GM12878 (cell line): ENCODE measurements at regions not wholly inside any gene's neighbourhood (a gene's known extent, or its start where the extent isn't known, plus 50 kb on each side); places are given as distances from the start of the nearest gene placed in this dataset.

Experiments
- ATAC-seq: fragments of 200-7000 bp; cut with Tn5 transposase; 3 replicates; pipeline ENCODE4 v1.9.1; 2020; ENCODE audit warnings: mild to moderate bottlenecking, moderate library complexity
- BruUV-seq: library from RNA; stranded (reverse); fragments of 400-500 nt; replicated peaks from 2 replicates; lab custom pipeline; 2021; lab: Mats Ljungman, UMichigan
- CTCF ChIA-PET: fragments of 300-600 bp; sonication (Branson Sonifier 250); formaldehyde crosslinking; extraction: SDS; loops from one replicate; lab custom pipeline; 2021; ENCODE audit warnings: inconsistent platforms; lab: Yijun Ruan, JAX
- POLR2A ChIA-PET: fragments of 350-600 bp; formaldehyde crosslinking; extraction: SDS; loops from one replicate; lab custom pipeline; 2021; ENCODE audit warnings: inconsistent platforms; lab: Charles Lee
- RAD21 ChIA-PET: fragments of 300-600 bp; sonication (Branson Sonifier 250); formaldehyde crosslinking; loops from one replicate; lab custom pipeline; 2023; ENCODE audit warnings: antibody characterized with exemption; ENCODE audit not compliant: unreplicated experiment; lab: Charles Lee
- SMC1A ChIA-PET: fragments of 300-600 bp; sonication (Branson Sonifier 250); formaldehyde crosslinking; loops from one replicate; lab custom pipeline; 2023; ENCODE audit not compliant: unreplicated experiment, uncharacterized antibody; lab: Charles Lee
- DNase-seq: peaks from one replicate; pipeline ENCODE4 v3.0.0-alpha.2; 2011; ENCODE audit warnings: low read depth, low spot score
- FAIRE-seq: peaks from 3 replicates; lab custom pipeline; 2011; peaks lifted over from hg19 to GRCh38; lab: Jason Lieb, UNC
- H2AFZ ChIP-seq: 2 replicates; pipeline ENCODE4 v1.6.0; 2011; ENCODE audit warnings: low read depth, low read length, control low read depth; ENCODE audit not compliant: control insufficient read depth
- H3K27ac ChIP-seq: 2 replicates; pipeline ENCODE4 v1.5.1; 2011; ENCODE audit warnings: control low read depth; ENCODE audit not compliant: control insufficient read depth, insufficient read depth
- H3K27me3 ChIP-seq, 2 experiments: replicated peaks in 1 of 2; 2 replicates each; pipeline versions ENCODE4 v1.6.0 to v1.6.1; 2011; ENCODE audit warnings: low read length in 1 of 2; ENCODE audit not compliant: control insufficient read depth in 2 of 2, insufficient read depth in 2 of 2
- H3K36me3 ChIP-seq, 2 experiments: 2 replicates each; pipeline ENCODE4 v1.5.1; 2011; ENCODE audit warnings: low read length in 1 of 2; ENCODE audit not compliant: control insufficient read depth in 2 of 2, insufficient read depth in 2 of 2
- H3K4me1 ChIP-seq: 2 replicates; pipeline ENCODE4 v1.6.1; 2011; ENCODE audit warnings: mild to moderate bottlenecking, low read length, moderate library complexity, mixed read lengths; ENCODE audit not compliant: control insufficient read depth, insufficient read depth
- H3K4me2 ChIP-seq: 2 replicates; pipeline ENCODE4 v1.6.0; 2011; ENCODE audit warnings: control low read depth; ENCODE audit not compliant: control insufficient read depth, insufficient read depth
- H3K4me3 ChIP-seq: fragments of 200-600 bp; sonication (generic); 2 replicates; pipeline ENCODE4 v1.5.1; 2016
- H3K79me2 ChIP-seq: 2 replicates; pipeline ENCODE4 v1.6.0; 2011; ENCODE audit warnings: low read length; ENCODE audit not compliant: control insufficient read depth, insufficient read depth
- H3K9ac ChIP-seq: 2 replicates; pipeline ENCODE4 v1.8.0; 2011; ENCODE audit warnings: low read length, control low read depth, mixed read lengths; ENCODE audit not compliant: control insufficient read depth, insufficient read depth
- H3K9me3 ChIP-seq: replicated peaks from 3 replicates; pipeline ENCODE4 v1.5.1; 2011; ENCODE audit warnings: mild to moderate bottlenecking, low read length; ENCODE audit not compliant: control insufficient read depth, insufficient read depth
- H4K20me1 ChIP-seq: 2 replicates; pipeline ENCODE4 v1.6.0; 2011; ENCODE audit not compliant: control insufficient read depth, insufficient read depth
- BHLHE40 ChIP-seq, 2 experiments: fragments of 450-650 bp in 1 of 2; IDR thresholded peaks; 2 replicates each; pipeline ENCODE4 v1.6.1; 2011 to 2017; ENCODE audit warnings: low read depth in 2 of 2, borderline replicate concordance in 1 of 2, improper control_type of control experiment in 1 of 2, low read length in 1 of 2, mild to moderate bottlenecking in 1 of 2
- CBX3 ChIP-seq: fragments of 200-600 bp; sonication (generic); IDR thresholded peaks from 2 replicates; pipeline ENCODE4 v1.6.1; 2016; ENCODE audit warnings: low read depth, borderline replicate concordance
- CREM ChIP-seq: IDR thresholded peaks from 2 replicates; pipeline ENCODE4 v1.6.1; 2014; ENCODE audit warnings: antibody characterized with exemption, low read depth
- GATAD2B ChIP-seq: fragments of 450-650 bp; conservative IDR thresholded peaks from 2 replicates; pipeline ENCODE4 v1.6.1; 2017; ENCODE audit warnings: low read depth, mild to moderate bottlenecking, moderate library complexity
- HCFC1 ChIP-seq: fragments of 150-350 bp; IDR thresholded peaks from 2 replicates; pipeline ENCODE4 v1.6.1; 2014; ENCODE audit warnings: low read length
- IKZF1 ChIP-seq: fragments of 450-650 bp; conservative IDR thresholded peaks from 2 replicates; pipeline ENCODE4 v1.6.1; 2017; ENCODE audit warnings: antibody characterized with exemption, mild to moderate bottlenecking
- KDM1A ChIP-seq: fragments of 200-600 bp; sonication (generic); IDR thresholded peaks from 2 replicates; pipeline ENCODE4 v1.6.1; 2016; ENCODE audit warnings: borderline replicate concordance
- KLF5 ChIP-seq: fragments of 450-650 bp; IDR thresholded peaks from 2 replicates; pipeline ENCODE4 v1.6.1; 2014; ENCODE audit warnings: mild to moderate bottlenecking; ENCODE audit not compliant: partially characterized antibody
- LARP7 ChIP-seq: fragments of 450-650 bp; IDR thresholded peaks from 2 replicates; pipeline ENCODE4 v1.6.1; 2017; ENCODE audit warnings: mild to moderate bottlenecking
- MEF2A ChIP-seq: IDR thresholded peaks from 2 replicates; pipeline ENCODE4 v1.6.1; 2011; ENCODE audit warnings: low read depth, mild to moderate bottlenecking, low read length, moderate library complexity; ENCODE audit not compliant: insufficient read depth
- MXI1 ChIP-seq: fragments of 150-350 bp; IDR thresholded peaks from 2 replicates; pipeline ENCODE4 v1.6.1; 2011; ENCODE audit warnings: low read depth, mild to moderate bottlenecking, inconsistent platforms, low read length, improper control_type of control experiment
- NFIC ChIP-seq: IDR thresholded peaks from 2 replicates; pipeline ENCODE4 v1.6.1; 2012; ENCODE audit warnings: low read depth, mild to moderate bottlenecking, inconsistent platforms, low read length, moderate library complexity
- NFYA ChIP-seq: IDR thresholded peaks from 2 replicates; pipeline ENCODE4 v1.6.1; 2011; ENCODE audit warnings: low read depth, mild to moderate bottlenecking, low read length, improper control_type of control experiment, borderline replicate concordance
- RBBP5 ChIP-seq: fragments of 200-600 bp; sonication (generic); conservative IDR thresholded peaks from 2 replicates; pipeline ENCODE4 v1.6.1; 2016
- RUNX3 ChIP-seq: IDR thresholded peaks from 2 replicates; pipeline ENCODE4 v1.6.1; 2012; ENCODE audit warnings: low read length, inconsistent platforms
- SMAD5 ChIP-seq: IDR thresholded peaks from 2 replicates; pipeline ENCODE4 v1.6.1; 2016; ENCODE audit warnings: antibody characterized with exemption, low read depth
- TCF12 ChIP-seq: IDR thresholded peaks from 2 replicates; pipeline ENCODE4 v1.6.1; 2011; ENCODE audit warnings: low read depth, mild to moderate bottlenecking, low read length
- ZNF274 ChIP-seq: IDR thresholded peaks from one replicate; pipeline ENCODE4 v1.8.0; 2011; ENCODE audit not compliant: insufficient read length, insufficient read depth
- ZZZ3 ChIP-seq: IDR thresholded peaks from 2 replicates; pipeline ENCODE4 v1.6.1; 2011; ENCODE audit warnings: low read depth; ENCODE audit not compliant: control insufficient read depth, insufficient read length
- WGBS: methylation state at CpG from one replicate; pipeline ENCODE4 v1.1.6; 2016; ENCODE audit warnings: low lambda C conversion rate; ENCODE audit not compliant: insufficient replicate concordance, insufficient coverage; ENCODE audit errors: missing lambda C conversion rate; 5-methylcytosine and 5-hydroxymethylcytosine counted together
- in situ Hi-C: fragments of 300-500 bp; cut with MboI; formaldehyde crosslinking; loops from 9 replicates; pipeline ENCODE4 v1.14.3; 2018; ENCODE audit warnings: mixed read lengths
- intact Hi-C: fragments of 100-400 bp; cut with micrococcal nuclease; formaldehyde crosslinking; loops from one replicate; pipeline ENCODE4 v1.14.2; 2022; ENCODE audit not compliant: unreplicated experiment
- TF ChIP-seq, protein P1 (sequence below): fragments of 450-650 bp; IDR thresholded peaks from 2 replicates; pipeline ENCODE4 v1.6.1; 2016; ENCODE audit warnings: mild to moderate bottlenecking
- TF ChIP-seq, protein P2 (sequence below): fragments of 450-650 bp; IDR thresholded peaks from 2 replicates; pipeline ENCODE4 v1.6.1; 2018; ENCODE audit warnings: borderline replicate concordance, mild to moderate bottlenecking; ENCODE audit not compliant: partially characterized antibody

- TF ChIP-seq, protein P1, sequence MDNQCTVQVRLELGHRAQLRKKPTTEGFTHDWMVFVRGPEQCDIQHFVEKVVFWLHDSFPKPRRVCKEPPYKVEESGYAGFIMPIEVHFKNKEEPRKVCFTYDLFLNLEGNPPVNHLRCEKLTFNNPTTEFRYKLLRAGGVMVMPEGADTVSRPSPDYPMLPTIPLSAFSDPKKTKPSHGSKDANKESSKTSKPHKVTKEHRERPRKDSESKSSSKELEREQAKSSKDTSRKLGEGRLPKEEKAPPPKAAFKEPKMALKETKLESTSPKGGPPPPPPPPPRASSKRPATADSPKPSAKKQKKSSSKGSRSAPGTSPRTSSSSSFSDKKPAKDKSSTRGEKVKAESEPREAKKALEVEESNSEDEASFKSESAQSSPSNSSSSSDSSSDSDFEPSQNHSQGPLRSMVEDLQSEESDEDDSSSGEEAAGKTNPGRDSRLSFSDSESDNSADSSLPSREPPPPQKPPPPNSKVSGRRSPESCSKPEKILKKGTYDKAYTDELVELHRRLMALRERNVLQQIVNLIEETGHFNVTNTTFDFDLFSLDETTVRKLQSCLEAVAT: no peak
- no peak for TF ChIP-seq MEF2A
- TF ChIP-seq GATAD2B: no peak
- no peak for TF ChIP-seq HCFC1
- TF ChIP-seq RUNX3: no peak
- TF ChIP-seq SMAD5: no peak
- no peak for TF ChIP-seq RBBP5
- no peak for TF ChIP-seq CBX3
- no peak for TF ChIP-seq BHLHE40 (IDR thresholded peaks at IDR 0.05; ENCODE audit: borderline replicate concordance in 1 of 2, low read depth in 2 of 2, low read length in 1 of 2)
- TF ChIP-seq KLF5: no peak
- no peak for TF ChIP-seq TCF12
Observed at GRCh38 chr21:27691516-27691915, 724.6 kb upstream of the ADAMTS5 start (continued).

GRCh38 chr21:27691006-27691405 lies 724.1 kb upstream of the ADAMTS5 start:
- no peak for FAIRE-seq
- in situ Hi-C loops: no loop called here
- no peak for TF ChIP-seq IKZF1
- TF ChIP-seq CREM: no peak
- no peak for TF ChIP-seq NFIC
- no peak for TF ChIP-seq LARP7
- no peak for TF ChIP-seq ZNF274
- no peak for TF ChIP-seq KDM1A
- TF ChIP-seq ZZZ3: no peak
- TF ChIP-seq, protein P2, sequence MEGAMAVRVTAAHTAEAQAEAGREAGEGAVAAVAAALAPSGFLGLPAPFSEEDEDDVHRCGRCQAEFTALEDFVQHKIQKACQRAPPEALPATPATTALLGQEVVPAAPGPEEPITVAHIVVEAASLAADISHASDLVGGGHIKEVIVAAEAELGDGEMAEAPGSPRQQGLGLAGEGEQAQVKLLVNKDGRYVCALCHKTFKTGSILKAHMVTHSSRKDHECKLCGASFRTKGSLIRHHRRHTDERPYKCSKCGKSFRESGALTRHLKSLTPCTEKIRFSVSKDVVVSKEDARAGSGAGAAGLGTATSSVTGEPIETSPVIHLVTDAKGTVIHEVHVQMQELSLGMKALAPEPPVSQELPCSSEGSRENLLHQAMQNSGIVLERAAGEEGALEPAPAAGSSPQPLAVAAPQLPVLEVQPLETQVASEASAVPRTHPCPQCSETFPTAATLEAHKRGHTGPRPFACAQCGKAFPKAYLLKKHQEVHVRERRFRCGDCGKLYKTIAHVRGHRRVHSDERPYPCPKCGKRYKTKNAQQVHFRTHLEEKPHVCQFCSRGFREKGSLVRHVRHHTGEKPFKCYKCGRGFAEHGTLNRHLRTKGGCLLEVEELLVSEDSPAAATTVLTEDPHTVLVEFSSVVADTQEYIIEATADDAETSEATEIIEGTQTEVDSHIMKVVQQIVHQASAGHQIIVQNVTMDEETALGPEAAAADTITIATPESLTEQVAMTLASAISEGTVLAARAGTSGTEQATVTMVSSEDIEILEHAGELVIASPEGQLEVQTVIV: no peak
- no peak for TF ChIP-seq NFYA
- no peak for TF ChIP-seq RBBP5
- TF ChIP-seq MXI1: no peak

More at GRCh38 chr21:27691006-27691405, 724.1 kb upstream of the ADAMTS5 start:
- POLR2A ChIA-PET: no interaction called here
- intact Hi-C loops: no loop called here
- H3K9ac ChIP-seq: no peak overlapping the region
- RAD21 ChIA-PET: no interaction called here
- no TSS peak for BruUV-seq
- no peak overlapping the region for H3K4me3 ChIP-seq
- H3K79me2 ChIP-seq: no peaks in the 10 kb centered on the region
- H4K20me1 ChIP-seq: no peaks in the 10 kb centered on the region
- ATAC-seq (no peak), DNase-seq (no peak)
- H3K4me2 ChIP-seq: no peak overlapping the region
- no peaks in the 10 kb centered on the region for H3K4me1 ChIP-seq
- WGBS: 0% methylated on average over 1 of the region's 1 CpG
- CTCF ChIA-PET: no interaction called here
- H2AFZ ChIP-seq: no peak overlapping the region
- SMC1A ChIA-PET: no interaction called here
- H3K36me3 ChIP-seq: no peaks in the 10 kb centered on the region
- H3K27ac ChIP-seq: no peak overlapping the region
- H3K27me3 ChIP-seq: no peaks in the 10 kb centered on the region
- H3K9me3 ChIP-seq: no peaks in the 10 kb centered on the region
